CD14-positive monocyte (primary cell): ENCODE measurements at regions not wholly inside any gene's neighbourhood (a gene's known extent, or its start where the extent isn't known, plus 50 kb on each side); places are given as distances from the start of the nearest gene placed in this dataset.

ENCODE experiments used
- DNase-seq, 3 donors: peaks; one replicate each; pipeline ENCODE4 v3.0.0-alpha.2; 2011 to 2022
- H2AFZ ChIP-seq: 2 replicates; pipeline ENCODE4 v1.6.0; 2012; ENCODE audit warnings: mild to moderate bottlenecking, low read depth, low read length, inconsistent platforms; ENCODE audit not compliant: insufficient read depth, poor library complexity, severe bottlenecking
- H3K27ac ChIP-seq, 2 donors: 1 replicate in 1 of 2; 2 replicates in 1 of 2; pipeline ENCODE4 v1.5.1; 2012 to 2013; ENCODE audit warnings: low read length in 2 of 2, control low read depth in 1 of 2, inconsistent platforms in 1 of 2, low read depth in 1 of 2, mild to moderate bottlenecking in 1 of 2
- H3K27me3 ChIP-seq, 2 donors: one replicate each; pipeline versions ENCODE4 v1.6.0 to v1.6.1; 2011 to 2013; ENCODE audit warnings: low read length in 2 of 2; ENCODE audit not compliant: control insufficient read depth in 2 of 2, insufficient read depth in 2 of 2
- H3K36me3 ChIP-seq, 2 donors: replicated peaks in 1 of 2; 1 replicate in 1 of 2; 2 replicates in 1 of 2; pipeline versions ENCODE4 v1.5.1 to v1.6.1; 2012 to 2013; ENCODE audit warnings: low read length in 2 of 2, control low read depth in 1 of 2, inconsistent platforms in 1 of 2, mild to moderate bottlenecking in 1 of 2; ENCODE audit not compliant: insufficient read depth in 2 of 2, control insufficient read depth in 1 of 2
- H3K4me1 ChIP-seq, 2 donors: 1 replicate in 1 of 2; 2 replicates in 1 of 2; pipeline versions ENCODE4 v1.5.1 to v1.6.1; 2012 to 2013; ENCODE audit warnings: low read length in 2 of 2, control low read depth in 1 of 2, inconsistent platforms in 1 of 2, mild to moderate bottlenecking in 1 of 2, moderate library complexity in 1 of 2; ENCODE audit not compliant: insufficient read depth in 2 of 2, control insufficient read depth in 1 of 2
- H3K4me2 ChIP-seq: replicated peaks from 2 replicates; pipeline ENCODE3; 2012; ENCODE audit warnings: low read length, moderate library complexity, mild to moderate bottlenecking; ENCODE audit not compliant: poor library complexity, severe bottlenecking; ENCODE audit errors: extremely low read depth
- H3K4me3 ChIP-seq, 3 experiments: fragments of 200-600 bp in 1 of 3; sonication (generic) in 1 of 3; replicated peaks in 1 of 3; 1 replicate in 2 of 3; 2 replicates in 1 of 3; pipeline ENCODE4 v1.5.1; 2011 to 2013; ENCODE audit warnings: low read length in 3 of 3, mild to moderate bottlenecking in 3 of 3, control low read depth in 2 of 3, low read depth in 2 of 3, inconsistent platforms in 1 of 3, moderate library complexity in 1 of 3
- H3K79me2 ChIP-seq: 2 replicates; pipeline ENCODE4 v1.6.0; 2012; ENCODE audit warnings: mild to moderate bottlenecking, control low read depth, inconsistent platforms, low read length, moderate library complexity; ENCODE audit not compliant: insufficient read depth
- H3K9ac ChIP-seq: 2 replicates; pipeline ENCODE4 v1.6.0; 2017; ENCODE audit warnings: low read length, mild to moderate bottlenecking; ENCODE audit not compliant: insufficient read depth, poor library complexity, severe bottlenecking
- H3K9me3 ChIP-seq, 2 donors: replicated peaks in 1 of 2; 1 replicate in 1 of 2; 2 replicates in 1 of 2; pipeline versions ENCODE4 v1.5.1 to v1.6.1; 2012 to 2013; ENCODE audit warnings: low read length in 2 of 2, control low read depth in 1 of 2; ENCODE audit not compliant: control insufficient read depth in 1 of 2, insufficient read depth in 1 of 2
- H4K20me1 ChIP-seq: 2 replicates; pipeline ENCODE4 v1.6.0; 2012; ENCODE audit warnings: mild to moderate bottlenecking, low read length, control low read depth, moderate library complexity; ENCODE audit not compliant: insufficient read depth
- H3K27ac Mint-ChIP-seq, 7 donors: one replicate each; pipeline ENCODE4 v1.8.0; 2020; ENCODE audit warnings: mild to moderate bottlenecking in 7 of 7, mixed read lengths in 7 of 7, moderate library complexity in 6 of 7, inconsistent platforms in 2 of 7
- H3K27me3 Mint-ChIP-seq, 3 donors: one replicate each; pipeline ENCODE4 v1.8.0; 2021 to 2022; ENCODE audit warnings: low read depth in 3 of 3, mild to moderate bottlenecking in 3 of 3, mixed read lengths in 3 of 3, moderate library complexity in 3 of 3, inconsistent platforms in 1 of 3
- H3K36me3 Mint-ChIP-seq, 2 donors: one replicate each; pipeline ENCODE4 v1.8.0; 2020; ENCODE audit warnings: mixed read lengths in 2 of 2, inconsistent platforms in 1 of 2, mild to moderate bottlenecking in 1 of 2
- H3K4me1 Mint-ChIP-seq: one replicate; pipeline ENCODE4 v1.8.0; 2020; ENCODE audit warnings: mild to moderate bottlenecking, mixed read lengths
- H3K4me3 Mint-ChIP-seq, 2 donors: one replicate each; pipeline ENCODE4 v1.8.0; 2020; ENCODE audit warnings: mild to moderate bottlenecking in 2 of 2, mixed read lengths in 2 of 2, moderate library complexity in 1 of 2
- H3K9me3 Mint-ChIP-seq, 7 donors: one replicate each; pipeline ENCODE4 v1.8.0; 2020 to 2022; ENCODE audit warnings: mixed read lengths in 7 of 7, mild to moderate bottlenecking in 6 of 7, moderate library complexity in 6 of 7, inconsistent platforms in 2 of 7
- WGBS: methylation state at CpG from one replicate; pipeline ENCODE4 v1.1.5; 2013; ENCODE audit warnings: missing lambda C conversion rate; ENCODE audit not compliant: insufficient coverage; 5-methylcytosine and 5-hydroxymethylcytosine counted together
- intact Hi-C, 2 donors: fragments of 100-400 bp; cut with micrococcal nuclease; formaldehyde crosslinking; loops; one replicate each; pipeline versions ENCODE4 v1.15.0 to v1.15.1; 2023
- TF ChIP-seq, protein P1 (sequence below): fragments of 200-600 bp; IDR thresholded peaks from one replicate; pipeline ENCODE4 v1.8.0; 2022; ENCODE audit warnings: antibody characterized with exemption, mild to moderate bottlenecking

- H3K36me3 Mint-ChIP-seq = no peaks in the 10 kb centered on the region
- no peaks in the 10 kb centered on the region for H3K36me3 ChIP-seq
- H3K9ac ChIP-seq = no peak overlapping the region
- H3K4me1 Mint-ChIP-seq = no peaks in the 10 kb centered on the region
- H3K27ac Mint-ChIP-seq = no peak overlapping the region
- H3K27me3 Mint-ChIP-seq = peaks cover 0 to 3% (median 0%) of the 10 kb centered on the region in 3 donors
- no peaks in the 10 kb centered on the region for H3K9me3 ChIP-seq
- no peaks in the 10 kb centered on the region for H3K9me3 Mint-ChIP-seq
- H3K4me3 Mint-ChIP-seq = no peak overlapping the region
- H3K4me1 ChIP-seq = no peaks in the 10 kb centered on the region
- WGBS = no CpG with 5 or more reads among the region's 1 CpG
- H3K79me2 ChIP-seq = no peaks in the 10 kb centered on the region
- intact Hi-C loops = no loop called here
- H3K4me3 ChIP-seq = no peak overlapping the region
- no peak overlapping the region for H2AFZ ChIP-seq
- no peaks in the 10 kb centered on the region for H3K27me3 ChIP-seq
- TF ChIP-seq, protein P1, sequence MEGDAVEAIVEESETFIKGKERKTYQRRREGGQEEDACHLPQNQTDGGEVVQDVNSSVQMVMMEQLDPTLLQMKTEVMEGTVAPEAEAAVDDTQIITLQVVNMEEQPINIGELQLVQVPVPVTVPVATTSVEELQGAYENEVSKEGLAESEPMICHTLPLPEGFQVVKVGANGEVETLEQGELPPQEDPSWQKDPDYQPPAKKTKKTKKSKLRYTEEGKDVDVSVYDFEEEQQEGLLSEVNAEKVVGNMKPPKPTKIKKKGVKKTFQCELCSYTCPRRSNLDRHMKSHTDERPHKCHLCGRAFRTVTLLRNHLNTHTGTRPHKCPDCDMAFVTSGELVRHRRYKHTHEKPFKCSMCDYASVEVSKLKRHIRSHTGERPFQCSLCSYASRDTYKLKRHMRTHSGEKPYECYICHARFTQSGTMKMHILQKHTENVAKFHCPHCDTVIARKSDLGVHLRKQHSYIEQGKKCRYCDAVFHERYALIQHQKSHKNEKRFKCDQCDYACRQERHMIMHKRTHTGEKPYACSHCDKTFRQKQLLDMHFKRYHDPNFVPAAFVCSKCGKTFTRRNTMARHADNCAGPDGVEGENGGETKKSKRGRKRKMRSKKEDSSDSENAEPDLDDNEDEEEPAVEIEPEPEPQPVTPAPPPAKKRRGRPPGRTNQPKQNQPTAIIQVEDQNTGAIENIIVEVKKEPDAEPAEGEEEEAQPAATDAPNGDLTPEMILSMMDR = no peak
- H4K20me1 ChIP-seq = no peaks in the 10 kb centered on the region
- no peak for DNase-seq
- no peak overlapping the region for H3K4me2 ChIP-seq
- no peak overlapping the region for H3K27ac ChIP-seq
Observed at GRCh38 chr5:52693836-52694235, 93.9 kb upstream of the ITGA1 start.

- Histone ChIP-seq H3K9me3 (no peaks in the 10 kb centered on the region), H4K20me1 (no peaks in the 10 kb centered on the region), H3K27ac (no peak overlapping the region), H3K4me2 (no peak overlapping the region), H3K27me3 (no peaks in the 10 kb centered on the region), H3K79me2 (no peaks in the 10 kb centered on the region), H3K9ac (no peak overlapping the region), H2AFZ (no peak overlapping the region), H3K4me3 (no peak overlapping the region), H3K36me3 (no peaks in the 10 kb centered on the region), H3K4me1 (no peaks in the 10 kb centered on the region)
- intact Hi-C loops = no loop called here
- H3K4me1 Mint-ChIP-seq = no peaks in the 10 kb centered on the region
- peaks cover 0 to 3% (median 0%) of the 10 kb centered on the region in 3 donors for H3K27me3 Mint-ChIP-seq
- TF ChIP-seq, protein P1 = no peak
- DNase-seq = no peak
- H3K36me3 Mint-ChIP-seq = no peaks in the 10 kb centered on the region
- 100% methylated on average over 2 of the region's 3 CpGs for WGBS
- H3K4me3 Mint-ChIP-seq = no peak overlapping the region
- H3K9me3 Mint-ChIP-seq = no peaks in the 10 kb centered on the region
- H3K27ac Mint-ChIP-seq = no peak overlapping the region
Observed at GRCh38 chr5:52694648-52695047, 93.1 kb upstream of the ITGA1 start.
